NCI-H187 (cell line): ENCODE measurements at regions not wholly inside any gene's neighbourhood (a gene's known extent, or its start where the extent isn't known, plus 50 kb on each side); places are given as distances from the start of the nearest gene placed in this dataset.
A peak's percentile ranks its signal among the peaks of the same experiment; 100 is the strongest.
"Not testable (repeated sequence)": the region's sequence is repeated elsewhere in the genome, so short reads cannot be mapped to it uniquely, and the experiment has no call there.

Experiments used
- DNase-seq, 2 experiments: peaks; one replicate each; lab custom pipeline; 2025; lab: John Stamatoyannopoulos, UW

DNA sequence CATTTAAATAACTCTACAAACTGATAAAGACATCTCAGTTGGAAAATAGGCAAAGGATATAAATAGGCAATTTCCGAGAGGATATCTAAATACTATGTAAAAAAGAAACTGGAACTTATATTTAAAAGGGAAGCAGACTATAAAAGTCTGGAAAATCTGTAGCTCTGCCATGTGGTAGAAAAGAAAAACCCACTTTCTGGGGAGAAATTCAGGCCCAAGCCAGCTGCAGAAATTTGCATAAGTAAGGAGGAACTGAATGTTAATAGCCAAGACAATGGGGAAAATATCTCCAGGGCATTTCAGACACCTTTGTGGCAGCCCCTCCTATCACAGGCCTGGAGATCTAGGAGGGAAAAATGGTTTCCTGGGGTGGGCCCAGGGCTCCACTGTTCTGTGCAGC is 97.8 kb upstream of the ZBED5 start:
- no peak for DNase-seq

DNA sequence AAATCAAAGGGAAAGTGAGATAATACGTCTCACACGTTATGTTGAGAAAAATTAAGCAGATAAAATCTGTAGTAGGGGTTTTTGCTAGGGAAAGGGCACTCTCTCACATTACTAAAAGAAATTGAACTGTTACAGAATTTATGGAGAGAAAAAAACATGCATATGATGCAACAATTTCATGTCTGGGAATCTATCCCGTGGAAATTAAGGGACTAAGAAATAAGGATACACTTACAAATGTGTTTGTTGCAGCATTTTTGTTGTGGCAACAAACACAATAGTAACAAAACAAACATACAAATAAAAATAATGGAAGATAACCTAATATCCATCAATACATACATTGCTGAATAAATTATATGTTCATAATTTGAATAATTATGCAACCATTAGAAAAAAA is 96.3 kb upstream of the ZBED5 start:
- no peak for DNase-seq

DNA sequence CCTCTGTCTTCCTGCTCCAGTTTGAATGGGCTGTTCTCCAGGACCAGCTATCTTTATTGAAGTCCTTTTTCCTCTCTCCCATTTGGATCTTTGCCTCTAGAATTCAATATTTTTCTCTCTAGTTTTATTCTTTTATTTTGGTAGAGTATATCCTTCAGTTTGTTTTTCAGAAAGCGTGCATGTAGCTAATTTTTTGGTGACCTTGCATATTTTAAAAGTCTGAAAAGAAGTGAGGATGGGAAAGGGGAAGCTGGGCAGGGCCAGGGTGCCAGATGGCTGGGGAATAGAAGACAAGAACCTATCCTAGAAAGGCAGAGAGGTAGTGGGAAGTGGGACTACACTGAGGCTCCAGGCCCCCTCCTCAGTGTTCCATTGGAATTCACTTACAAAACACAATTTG is 95.0 kb upstream of the ZBED5 start:
- no peak for DNase-seq

DNA sequence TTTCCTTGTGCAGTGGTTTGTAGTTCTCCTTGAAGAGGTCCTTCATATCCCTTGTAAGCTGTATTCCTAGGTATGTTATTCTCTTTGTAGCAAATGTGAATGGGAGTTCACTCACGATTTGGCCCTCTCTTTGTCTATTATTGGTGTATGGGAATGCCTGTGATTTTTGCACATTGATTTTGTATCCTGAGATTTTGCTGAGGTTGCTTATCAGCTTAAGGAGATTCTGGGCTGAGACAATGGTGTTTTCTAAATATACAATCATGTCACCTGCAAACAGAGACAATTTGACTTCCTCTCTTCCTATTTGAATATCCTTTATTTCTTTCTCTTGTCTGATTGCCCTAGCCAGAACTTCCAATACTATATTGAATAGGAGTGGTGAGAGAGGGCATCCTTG is 90.1 kb upstream of the ZBED5 start:
- not testable (repeated sequence) for DNase-seq

DNA sequence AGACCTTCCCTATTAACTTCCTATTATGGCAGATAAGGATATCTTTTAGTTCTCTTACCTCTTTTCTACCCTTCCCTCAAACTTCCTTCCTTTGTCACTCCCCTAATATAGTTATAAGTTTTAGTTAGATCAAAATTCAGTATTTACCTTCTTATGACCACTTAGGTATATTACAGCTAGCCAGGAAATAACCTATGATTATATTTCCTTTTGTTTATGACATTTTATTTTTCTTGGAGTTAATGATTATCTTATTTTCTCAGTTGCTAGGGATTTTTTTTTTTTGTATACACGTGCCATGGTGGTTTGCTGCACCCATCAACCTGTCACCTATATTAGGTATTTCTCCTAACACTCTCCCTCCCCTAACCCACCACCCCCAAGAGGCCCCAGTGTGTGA is 88.2 kb upstream of the ZBED5 start:
- DNase-seq = no peak

DNA sequence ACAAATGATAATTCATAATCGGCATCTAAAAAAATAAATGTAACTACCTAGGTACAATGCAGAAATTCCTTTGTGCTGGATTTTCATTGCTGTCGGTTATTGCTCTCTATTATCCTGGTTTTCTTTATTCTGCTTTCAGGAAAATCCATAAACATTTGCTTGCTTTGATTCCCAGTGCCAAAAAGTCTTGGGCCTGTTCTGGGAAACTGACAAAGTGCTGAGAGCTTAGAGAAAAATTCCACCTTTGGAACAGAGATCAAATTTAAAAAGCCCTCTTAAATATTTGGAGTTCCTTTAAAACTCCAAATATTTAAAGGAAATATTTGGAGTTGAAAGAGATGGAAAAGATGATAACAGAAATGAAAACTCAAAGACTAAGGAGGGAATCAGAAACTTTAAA is 87.3 kb upstream of the ZBED5 start:
- no peak for DNase-seq

DNA sequence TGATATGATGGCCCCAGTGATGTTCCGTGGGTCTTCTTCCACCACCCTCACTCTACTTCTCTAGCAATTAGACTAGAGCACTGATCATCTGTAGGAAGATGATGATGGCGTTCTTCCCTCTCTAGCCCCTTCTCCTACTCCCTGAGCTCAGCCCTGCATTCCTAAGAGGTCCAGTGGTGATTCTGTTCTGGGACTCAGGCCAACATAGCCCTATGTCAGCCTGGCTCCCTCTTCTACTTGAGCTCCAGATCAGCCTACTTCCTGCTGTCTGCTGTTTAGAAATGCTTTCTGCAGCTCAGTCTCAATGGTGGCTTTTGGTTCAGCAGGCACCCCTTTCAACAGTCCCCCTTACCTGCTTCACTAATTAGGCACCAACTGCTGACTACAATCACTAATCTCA is 86.1 kb upstream of the ZBED5 start:
- DNase-seq = no peak

DNA sequence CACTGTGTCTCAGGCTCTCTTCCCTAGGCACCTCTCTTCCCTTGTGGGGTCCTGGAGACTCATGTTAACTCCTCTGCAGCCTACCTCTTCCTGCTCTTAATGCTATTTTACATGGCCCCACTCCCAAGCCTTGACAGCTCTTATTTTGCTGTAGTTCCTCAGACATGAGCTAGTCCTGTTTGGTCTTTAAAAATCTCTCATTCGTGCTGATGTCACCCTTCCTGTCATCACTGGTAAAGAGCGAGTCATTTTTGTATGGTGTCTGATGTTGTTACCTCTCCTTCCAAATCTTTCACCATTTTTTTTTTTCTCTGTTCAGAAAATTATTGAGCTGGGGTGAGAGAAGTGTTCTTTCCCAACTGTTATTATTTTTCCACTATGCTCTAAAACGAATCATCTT is 84.8 kb upstream of the ZBED5 start:
- DNase-seq = no peak

DNA sequence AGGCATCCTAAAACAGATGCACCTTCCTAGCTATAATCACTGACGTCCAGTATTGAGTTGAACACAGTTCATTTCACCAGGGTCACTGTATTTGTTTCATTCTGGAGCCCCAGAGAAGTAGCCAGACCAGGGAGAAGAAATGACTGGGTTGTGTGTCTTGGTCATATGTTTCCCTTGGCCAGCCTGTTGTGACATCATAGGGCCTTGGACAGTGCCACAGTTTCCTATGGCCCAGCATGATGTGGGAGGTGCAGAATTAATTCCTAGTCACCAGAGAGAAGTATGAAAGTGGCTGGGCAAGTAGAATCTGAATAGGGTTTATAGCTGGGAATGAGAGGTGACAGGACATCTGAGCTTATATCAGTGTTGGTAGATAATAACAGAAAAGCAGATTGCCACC is 84.0 kb upstream of the ZBED5 start:
- DNase-seq = no peak

DNA sequence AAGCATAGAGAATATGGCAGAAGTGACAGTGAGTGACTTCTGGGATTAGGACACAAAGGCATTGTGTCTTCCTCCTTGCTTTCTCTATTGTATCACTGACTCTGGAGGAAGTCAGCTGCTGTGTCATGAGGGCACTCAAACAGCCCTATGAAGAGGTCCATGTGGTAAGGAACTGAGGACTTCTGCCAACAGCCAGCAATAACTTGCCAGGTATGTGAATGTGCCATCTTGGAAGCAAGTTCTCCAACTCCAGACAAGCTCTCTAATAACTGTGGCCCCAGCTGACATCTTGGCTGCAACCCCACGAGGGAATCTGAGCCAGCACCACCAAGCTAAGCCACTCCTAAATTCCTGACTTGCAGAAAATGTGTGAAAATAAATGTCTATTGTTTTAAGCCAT is 83.6 kb upstream of the ZBED5 start:
- no peak for DNase-seq

DNA sequence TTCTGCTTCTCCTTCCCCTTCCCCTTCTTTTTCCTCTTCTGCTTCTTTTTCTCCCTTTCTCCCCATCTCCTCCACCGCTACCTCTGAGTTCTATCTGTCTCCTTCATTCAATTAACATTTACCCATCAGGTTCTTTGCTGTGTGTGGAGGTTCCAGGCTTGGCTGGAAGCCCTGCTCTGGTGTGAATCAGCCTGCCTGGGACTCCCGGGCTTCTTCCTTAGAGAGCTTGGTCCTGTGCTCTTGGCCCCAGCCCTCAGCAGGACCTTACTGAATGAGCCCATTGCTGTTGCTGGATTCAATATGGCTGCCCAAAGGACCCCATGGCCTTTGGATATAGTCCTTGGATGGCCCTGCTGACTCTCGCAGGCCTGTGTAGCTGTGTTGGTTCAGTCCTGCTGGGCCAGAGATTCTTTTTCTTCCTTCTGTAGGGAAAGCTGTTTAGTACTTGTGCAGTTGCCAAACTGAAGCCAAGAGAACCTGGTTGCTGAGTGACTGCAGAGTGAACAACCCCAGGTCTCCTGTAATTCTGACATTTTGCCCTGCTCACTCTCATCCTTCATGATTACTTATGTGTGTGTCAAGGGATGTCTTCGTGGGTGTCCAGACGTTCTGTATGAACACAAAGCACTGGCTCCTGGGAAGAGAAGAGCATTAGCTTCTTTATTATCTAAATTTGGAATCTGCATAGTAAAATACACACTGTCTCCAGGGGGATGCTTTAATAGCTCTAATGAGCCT is 81.0 kb upstream of the ZBED5 start:
- no peak for DNase-seq

DNA sequence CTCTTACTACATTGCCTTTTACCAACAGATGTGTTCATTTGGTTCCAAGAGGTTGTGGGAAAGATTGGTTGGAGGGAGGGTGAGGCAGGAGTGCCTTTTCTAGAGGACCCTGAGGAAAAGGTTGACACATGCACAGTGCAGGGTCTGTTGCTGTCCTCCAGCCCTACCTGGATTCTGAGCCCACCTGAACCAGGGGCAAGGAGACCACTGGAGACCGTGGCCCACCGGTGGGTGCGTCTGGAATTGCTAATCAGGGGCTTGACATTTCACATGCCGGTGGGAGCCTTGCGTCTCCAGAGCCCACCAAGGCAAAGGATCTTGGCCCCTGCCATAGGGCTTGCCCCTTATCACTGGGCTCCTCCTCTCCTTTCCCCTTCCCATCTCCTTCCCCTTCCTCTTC is 80.4 kb upstream of the ZBED5 start:
- DNase-seq = no peak

DNA sequence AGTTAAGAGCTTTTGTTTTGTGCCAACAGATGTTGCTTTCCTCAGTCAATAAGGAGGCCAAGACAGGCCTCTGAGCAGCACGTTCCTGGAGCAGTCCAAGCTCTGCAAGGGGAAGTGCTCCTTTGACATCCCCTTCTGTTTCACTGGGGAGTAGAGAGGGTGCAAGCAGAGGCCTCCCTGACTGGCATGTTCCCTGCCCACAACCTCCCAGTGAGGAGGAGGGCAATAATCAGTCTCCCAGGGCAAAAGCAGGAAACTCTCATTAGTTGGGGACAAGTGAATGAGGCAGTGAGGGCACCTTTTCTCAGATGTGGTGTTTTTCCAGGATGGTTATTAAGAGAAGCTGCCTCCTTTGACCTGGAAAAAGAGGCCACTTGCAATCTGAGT is 79.5 kb upstream of the ZBED5 start:
- DNase-seq = no peak

DNA sequence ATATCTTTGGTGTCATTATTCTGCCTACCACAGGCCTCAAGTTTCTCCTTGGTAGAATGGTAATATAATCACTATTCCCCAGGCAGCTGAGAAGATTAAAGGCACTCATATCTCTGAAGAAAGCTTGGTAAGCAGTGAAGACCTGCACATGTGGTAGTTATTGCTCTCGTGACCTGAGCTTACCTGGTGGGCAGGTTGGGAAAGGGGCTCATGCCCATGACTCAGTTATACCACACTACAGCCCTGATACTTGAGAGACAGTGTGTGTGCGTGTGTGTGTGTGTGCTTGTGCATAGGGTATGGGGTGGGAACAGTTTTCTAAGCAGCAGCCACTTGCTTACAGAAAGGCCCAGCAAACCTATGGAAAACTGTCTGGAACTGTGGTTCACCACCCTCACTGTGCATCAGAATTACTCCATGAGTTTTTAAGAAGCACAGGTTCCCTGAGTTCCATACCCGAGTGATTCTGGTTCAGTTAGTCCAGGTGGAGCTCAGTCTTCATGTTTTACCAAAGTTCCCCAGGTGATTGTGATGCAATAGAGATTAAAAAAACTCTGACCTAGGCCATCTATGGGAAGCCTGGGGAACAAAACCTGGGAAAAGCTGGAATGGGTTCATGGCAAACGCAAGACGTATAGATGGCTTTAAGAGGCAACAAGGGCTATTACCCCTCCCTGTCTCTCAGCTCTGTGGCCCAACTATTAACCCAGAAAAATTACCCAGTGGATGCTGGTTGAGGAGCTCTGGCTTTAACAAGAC is 79.0 kb upstream of the ZBED5 start:
- no peak for DNase-seq

DNA sequence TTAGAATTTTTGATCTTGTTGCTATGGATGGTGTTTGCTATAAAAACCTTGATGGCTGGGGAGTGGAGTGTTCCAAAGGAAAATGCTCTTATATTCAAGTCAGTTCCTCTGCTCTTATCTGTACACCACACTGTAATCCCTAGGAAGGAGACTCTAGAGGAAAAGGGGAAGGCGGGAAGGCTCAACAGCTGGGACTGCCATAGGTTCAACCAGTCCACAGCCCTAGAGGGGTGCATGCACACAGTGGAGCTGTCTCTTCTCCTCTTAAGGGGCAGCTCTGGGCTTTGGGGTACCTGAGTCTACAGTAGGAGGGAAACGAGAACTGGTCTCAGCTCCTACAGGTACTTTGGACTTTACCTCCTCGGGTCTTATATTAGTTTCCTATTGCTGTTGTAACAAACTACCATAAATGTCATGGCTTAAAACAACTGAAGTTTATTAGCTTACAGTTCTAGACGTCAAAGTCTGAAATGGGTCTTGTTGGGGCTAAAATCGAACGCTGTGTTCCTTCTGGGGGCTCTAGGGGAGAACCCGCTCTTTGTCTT is 77.2 kb upstream of the ZBED5 start:
- DNase-seq = no peak

DNA sequence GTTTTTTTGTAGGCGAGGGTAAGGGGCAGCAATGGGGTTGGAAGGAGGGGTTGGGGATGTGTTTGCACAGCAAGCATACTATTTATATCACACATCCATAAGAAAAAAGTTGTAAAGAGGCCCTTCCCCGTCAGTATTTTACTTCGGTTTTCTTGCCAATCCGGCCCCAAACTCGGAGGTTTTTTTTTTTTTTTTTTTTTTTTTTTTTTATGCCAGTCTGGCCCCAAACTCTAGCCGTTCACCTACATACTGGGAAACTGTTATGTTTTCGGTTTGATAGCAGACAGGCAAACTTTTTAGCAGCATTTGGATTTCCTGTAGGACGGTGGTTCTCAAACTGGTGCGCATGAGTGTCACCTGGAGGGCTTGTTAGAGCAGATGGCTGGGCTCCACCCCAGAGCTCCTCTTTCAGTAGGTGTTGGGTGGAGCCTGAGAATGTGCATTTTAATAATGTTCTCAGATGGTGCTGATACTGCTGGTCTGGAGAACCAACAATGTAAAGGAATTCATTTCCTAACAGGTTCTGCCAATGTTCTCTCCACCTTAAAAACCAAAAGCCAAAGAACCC is 76.5 kb upstream of the ZBED5 start:
- DNase-seq = no peak

DNA sequence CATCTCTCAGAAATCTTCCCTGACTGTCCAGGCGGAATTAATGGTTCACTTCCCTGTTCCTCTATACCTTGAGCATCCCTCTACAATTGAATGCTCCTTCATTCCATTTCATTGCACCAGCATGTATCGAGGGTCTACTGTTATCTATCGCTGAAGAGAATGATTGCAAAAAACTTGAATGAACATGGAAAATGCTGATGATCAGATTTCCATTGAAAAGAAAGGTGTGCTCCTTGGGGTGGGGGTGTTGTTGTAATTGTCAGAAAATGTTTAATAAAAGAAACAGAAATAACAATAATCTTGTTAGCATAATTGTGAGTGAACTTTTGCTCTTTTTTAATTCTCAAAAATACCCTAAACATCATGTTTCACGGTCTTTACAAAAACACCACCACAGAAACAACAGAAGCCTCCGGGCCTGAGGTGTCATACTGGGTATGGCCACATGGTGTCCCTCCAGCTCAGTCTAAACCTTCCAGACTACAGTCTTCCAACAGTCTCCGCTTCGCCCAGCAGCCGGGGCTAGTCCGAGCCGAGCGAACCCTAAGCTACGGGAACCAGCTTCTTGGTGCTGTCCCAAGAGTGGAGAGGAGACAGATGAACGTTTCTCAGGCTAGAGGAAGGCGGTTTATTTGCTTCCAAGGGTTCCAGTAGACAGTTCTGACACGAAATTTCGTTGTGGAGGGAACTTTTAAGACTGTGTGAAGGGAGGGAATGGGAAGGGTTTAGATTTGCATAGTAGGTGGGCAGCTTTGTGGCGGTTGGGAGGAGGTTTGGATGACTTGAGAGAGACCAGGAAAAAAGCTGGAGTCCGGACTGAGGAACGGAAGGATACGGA is 75.8 kb upstream of the ZBED5 start:
- DNase-seq = peak; percentile 72 to 85

DNA sequence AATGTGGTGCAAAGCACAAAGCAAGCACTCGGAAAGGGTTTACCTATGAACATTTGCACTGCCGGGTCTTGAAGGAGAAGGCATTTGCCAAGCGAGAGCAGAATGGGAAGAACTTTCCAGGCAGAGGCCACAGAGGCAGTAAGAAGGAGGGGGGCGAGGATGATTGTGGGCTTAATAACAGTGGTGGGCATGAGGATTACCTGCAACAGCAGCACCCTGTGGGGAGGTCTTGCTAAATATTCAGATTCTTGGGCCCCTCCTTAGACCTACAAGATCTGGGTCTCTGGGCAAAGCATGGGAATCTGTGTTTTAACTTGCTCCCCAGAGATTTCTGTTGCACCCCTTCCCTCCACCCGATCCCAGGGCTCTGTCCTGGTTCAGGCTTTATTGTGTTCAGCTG is 75.1 kb upstream of the ZBED5 start:
- DNase-seq = no peak

DNA sequence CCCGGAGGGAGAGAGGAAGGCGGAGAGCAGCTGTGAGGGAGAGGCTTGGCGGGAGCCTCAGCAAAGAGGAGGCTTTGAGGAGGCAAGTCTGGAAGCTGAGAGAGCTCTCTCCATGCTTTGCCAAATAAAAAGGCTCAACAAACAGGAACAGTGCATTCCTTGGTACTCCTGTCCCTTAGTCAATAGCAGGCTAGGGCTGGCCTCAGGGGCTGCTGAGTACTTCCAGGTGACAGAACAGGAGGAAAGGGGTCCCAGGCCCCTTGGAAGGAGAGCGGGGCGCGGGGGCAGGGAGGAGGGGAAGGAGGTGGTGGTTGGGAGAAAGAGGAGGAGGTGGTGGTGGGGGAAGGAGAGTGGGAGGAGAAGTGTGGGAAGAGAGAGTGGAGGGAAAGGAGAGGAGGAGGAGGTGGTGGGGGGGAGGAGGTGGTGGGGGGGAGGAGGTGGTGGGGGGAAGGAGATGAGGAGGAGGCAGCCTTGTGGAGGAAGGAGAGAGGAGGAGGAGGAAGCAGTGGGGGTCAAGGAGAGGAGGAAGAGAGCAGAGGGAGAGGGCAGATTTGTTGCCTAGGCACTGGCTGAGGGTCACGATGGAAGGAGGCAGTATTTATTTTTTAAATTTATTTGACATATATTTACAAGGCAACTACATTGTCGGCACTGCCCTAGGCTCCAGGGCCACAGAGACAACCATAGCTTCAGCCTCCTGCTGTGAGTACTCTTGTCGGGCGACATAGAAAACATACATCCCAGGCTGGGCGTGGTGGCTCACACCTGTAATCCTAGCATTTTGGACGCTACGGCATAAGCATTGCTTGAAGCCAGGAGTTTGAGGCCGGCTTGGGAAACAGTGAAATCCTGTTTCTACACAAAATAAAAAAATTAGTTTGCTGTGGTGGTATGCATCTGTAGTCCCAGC is 74.2 kb upstream of the ZBED5 start:
- no peak for DNase-seq

DNA sequence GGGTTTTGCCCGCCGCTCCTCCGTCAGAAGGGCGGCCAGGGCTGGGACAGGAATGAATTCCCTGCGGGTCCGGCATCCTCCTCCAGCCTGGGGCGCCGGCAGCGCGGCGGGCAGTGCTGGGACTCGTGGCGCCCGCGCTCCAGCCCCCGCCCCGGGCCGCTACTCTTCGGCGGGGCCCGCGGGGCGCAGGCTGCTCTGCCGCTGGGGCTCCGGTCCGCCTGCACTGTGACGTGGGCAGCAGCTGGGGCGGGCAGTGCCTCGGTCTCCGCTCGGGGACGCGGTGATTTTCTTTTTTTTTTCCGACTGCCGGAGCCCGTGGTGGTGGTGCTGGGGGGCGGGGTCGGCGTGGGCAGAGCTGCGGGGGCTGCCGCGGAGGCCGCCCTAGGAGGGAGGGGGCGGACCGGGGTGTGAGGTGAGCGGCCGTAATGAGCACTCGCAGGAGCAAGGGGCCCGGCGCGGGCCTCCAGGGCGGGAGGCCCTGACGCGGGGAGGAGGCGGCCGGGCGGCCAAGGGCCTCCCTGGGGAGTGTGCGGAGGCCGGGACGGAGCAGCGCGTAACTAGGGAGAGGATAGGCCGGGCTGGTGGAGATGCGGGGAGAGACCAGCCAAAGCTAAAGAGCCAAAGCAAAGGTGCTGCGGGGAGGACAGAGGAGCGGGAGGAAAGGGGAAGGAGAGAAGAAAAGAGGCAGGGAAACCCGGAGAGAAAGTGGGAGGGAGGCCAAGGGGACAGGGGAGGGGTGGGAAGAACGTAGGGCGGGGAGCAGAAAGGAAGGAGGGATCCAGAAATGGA is 73.3 kb upstream of the ZBED5 start:
- DNase-seq = peak; percentile 51 to 55
